NB4 (cell line): ENCODE measurements at regions not wholly inside any gene's neighbourhood (a gene's known extent, or its start where the extent isn't known, plus 50 kb on each side); places are given as distances from the start of the nearest gene placed in this dataset.
A peak's percentile ranks its signal among the peaks of the same experiment; 100 is the strongest.

Experiments
- MYC ChIP-seq: IDR thresholded peaks from 2 replicates; pipeline ENCODE4 v1.6.1; 2011; ENCODE audit warnings: low read depth, low read length
- POLR2A ChIP-seq: IDR thresholded peaks from 2 replicates; pipeline ENCODE4 v1.6.1; 2011; ENCODE audit warnings: mild to moderate bottlenecking; ENCODE audit not compliant: insufficient read length; ENCODE audit errors: extremely low read depth
- TF ChIP-seq, protein P1 (sequence below): IDR thresholded peaks from one replicate; pipeline ENCODE4 v1.5.1; 2012; ENCODE audit warnings: low read depth, low read length
- TF ChIP-seq, protein P2 (sequence below): IDR thresholded peaks from 2 replicates; pipeline ENCODE4 v1.6.1; 2011; ENCODE audit warnings: low read depth, low read length

DNA sequence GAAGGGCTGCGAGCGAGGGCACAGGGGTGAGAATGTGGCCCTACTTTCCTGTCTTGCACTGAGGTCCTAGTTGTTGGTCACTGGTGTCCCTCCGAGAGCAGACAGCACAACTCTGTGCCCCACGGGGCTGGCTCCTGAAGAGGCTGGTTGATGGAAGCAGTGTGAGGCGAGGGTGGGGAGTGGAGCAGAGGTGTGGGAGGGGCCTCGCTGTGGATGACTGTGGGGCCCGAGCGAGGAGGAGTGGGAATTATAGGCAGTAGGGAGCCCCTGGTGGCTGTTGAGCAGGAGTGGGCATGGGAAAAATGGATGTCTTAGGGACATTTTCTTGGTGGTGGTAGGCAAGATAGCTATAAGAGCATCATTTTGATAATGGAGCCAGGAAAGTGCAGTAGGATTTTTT is 660.5 kb upstream of the HS6ST1 start:
- TF ChIP-seq, protein P1, sequence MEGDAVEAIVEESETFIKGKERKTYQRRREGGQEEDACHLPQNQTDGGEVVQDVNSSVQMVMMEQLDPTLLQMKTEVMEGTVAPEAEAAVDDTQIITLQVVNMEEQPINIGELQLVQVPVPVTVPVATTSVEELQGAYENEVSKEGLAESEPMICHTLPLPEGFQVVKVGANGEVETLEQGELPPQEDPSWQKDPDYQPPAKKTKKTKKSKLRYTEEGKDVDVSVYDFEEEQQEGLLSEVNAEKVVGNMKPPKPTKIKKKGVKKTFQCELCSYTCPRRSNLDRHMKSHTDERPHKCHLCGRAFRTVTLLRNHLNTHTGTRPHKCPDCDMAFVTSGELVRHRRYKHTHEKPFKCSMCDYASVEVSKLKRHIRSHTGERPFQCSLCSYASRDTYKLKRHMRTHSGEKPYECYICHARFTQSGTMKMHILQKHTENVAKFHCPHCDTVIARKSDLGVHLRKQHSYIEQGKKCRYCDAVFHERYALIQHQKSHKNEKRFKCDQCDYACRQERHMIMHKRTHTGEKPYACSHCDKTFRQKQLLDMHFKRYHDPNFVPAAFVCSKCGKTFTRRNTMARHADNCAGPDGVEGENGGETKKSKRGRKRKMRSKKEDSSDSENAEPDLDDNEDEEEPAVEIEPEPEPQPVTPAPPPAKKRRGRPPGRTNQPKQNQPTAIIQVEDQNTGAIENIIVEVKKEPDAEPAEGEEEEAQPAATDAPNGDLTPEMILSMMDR = peak; percentile 9
- TF ChIP-seq, protein P2, sequence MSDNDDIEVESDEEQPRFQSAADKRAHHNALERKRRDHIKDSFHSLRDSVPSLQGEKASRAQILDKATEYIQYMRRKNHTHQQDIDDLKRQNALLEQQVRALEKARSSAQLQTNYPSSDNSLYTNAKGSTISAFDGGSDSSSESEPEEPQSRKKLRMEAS = no peak
- TF ChIP-seq POLR2A (no peak), MYC (no peak)
